ENCODE measurements at regions not wholly inside any gene's neighbourhood (a gene's known extent, or its start where the extent isn't known, plus 50 kb on each side); places are given as distances from the start of the nearest gene placed in this dataset.

- Mint-ChIP-seq H3K27me3 (peaks cover 6% of the 10 kb centered on the region), H3K27ac (no peak overlapping the region), H3K9me3 (no peaks in the 10 kb centered on the region), H3K4me3 (no peak overlapping the region), H3K4me1 (no peaks in the 10 kb centered on the region), H3K36me3 (ENCODE audit: low read depth) (no peaks in the 10 kb centered on the region)
- DNase-seq (no peak), ATAC-seq (no peak)
Measured at GRCh38 chr11:114758627-114759026, 80.3 kb downstream of the NXPE2 start.

GRCh38 chr11:114762408-114762807 is 84.1 kb downstream of the NXPE2 start:
- Mint-ChIP-seq H3K27me3 (peaks cover 10% of the 10 kb centered on the region), H3K4me3 (no peak overlapping the region), H3K4me1 (no peaks in the 10 kb centered on the region), H3K9me3 (no peaks in the 10 kb centered on the region), H3K36me3 (ENCODE audit: low read depth) (no peaks in the 10 kb centered on the region), H3K27ac (no peak overlapping the region)
- ATAC-seq, result no peak
- DNase-seq, result peak; percentile 12

- H3K9me3 Mint-ChIP-seq, result no peaks in the 10 kb centered on the region
- no peak for DNase-seq
- no peak overlapping the region for H3K27ac Mint-ChIP-seq
- no peak for ATAC-seq
- H3K4me1 Mint-ChIP-seq, result no peaks in the 10 kb centered on the region
- H3K4me3 Mint-ChIP-seq, result no peak overlapping the region
- H3K27me3 Mint-ChIP-seq, result peaks cover 10% of the 10 kb centered on the region
- no peaks in the 10 kb centered on the region for H3K36me3 Mint-ChIP-seq (ENCODE audit: low read depth)
Measured at GRCh38 chr11:114764563-114764962, 86.2 kb downstream of the NXPE2 start.

- Mint-ChIP-seq H3K27me3 (peaks cover 9% of the 10 kb centered on the region), H3K4me3 (no peak overlapping the region), H3K36me3 (ENCODE audit: low read depth) (no peaks in the 10 kb centered on the region), H3K9me3 (no peaks in the 10 kb centered on the region), H3K4me1 (no peaks in the 10 kb centered on the region), H3K27ac (no peak overlapping the region)
- DNase-seq (no peak), ATAC-seq (no peak)
Measured at GRCh38 chr11:114771172-114771571, 92.8 kb downstream of the NXPE2 start.

- H3K36me3 Mint-ChIP-seq (ENCODE audit: low read depth), result no peaks in the 10 kb centered on the region
- H3K4me1 Mint-ChIP-seq, result no peaks in the 10 kb centered on the region
- peaks cover 5% of the 10 kb centered on the region for H3K27me3 Mint-ChIP-seq
- DNase-seq (no peak), ATAC-seq (no peak)
- H3K27ac Mint-ChIP-seq, result no peak overlapping the region
- no peak overlapping the region for H3K4me3 Mint-ChIP-seq
- H3K9me3 Mint-ChIP-seq, result no peaks in the 10 kb centered on the region
Measured at GRCh38 chr11:114773541-114774338, 95.4 kb downstream of the NXPE2 start.

- Mint-ChIP-seq H3K4me3 (no peak overlapping the region), H3K9me3 (no peaks in the 10 kb centered on the region), H3K36me3 (ENCODE audit: low read depth) (no peaks in the 10 kb centered on the region), H3K27ac (no peak overlapping the region), H3K4me1 (no peaks in the 10 kb centered on the region), H3K27me3 (peaks cover 5% of the 10 kb centered on the region)
- ATAC-seq, result no peak
- peak; percentile 8 for DNase-seq
Measured at GRCh38 chr11:114774599-114775361, 96.5 kb downstream of the NXPE2 start.

GRCh38 chr11:114775875-114776621 is 97.7 kb downstream of the NXPE2 start:
- no peak overlapping the region for H3K27ac Mint-ChIP-seq
- no peak for ATAC-seq
- H3K4me1 Mint-ChIP-seq, result no peaks in the 10 kb centered on the region
- DNase-seq, result no peak
- no peak overlapping the region for H3K4me3 Mint-ChIP-seq
- peaks cover 5% of the 10 kb centered on the region for H3K27me3 Mint-ChIP-seq
- no peaks in the 10 kb centered on the region for H3K9me3 Mint-ChIP-seq
- no peaks in the 10 kb centered on the region for H3K36me3 Mint-ChIP-seq (ENCODE audit: low read depth)

GRCh38 chr11:114776956-114777355 is 98.6 kb downstream of the NXPE2 start:
- H3K9me3 Mint-ChIP-seq, result no peaks in the 10 kb centered on the region
- H3K4me1 Mint-ChIP-seq, result no peaks in the 10 kb centered on the region
- ATAC-seq, result no peak
- no peaks in the 10 kb centered on the region for H3K36me3 Mint-ChIP-seq (ENCODE audit: low read depth)
- no peak for DNase-seq
- H3K4me3 Mint-ChIP-seq, result no peak overlapping the region
- H3K27ac Mint-ChIP-seq, result no peak overlapping the region
- peaks cover 5% of the 10 kb centered on the region for H3K27me3 Mint-ChIP-seq

- no peak overlapping the region for H3K27ac Mint-ChIP-seq
- no peak overlapping the region for H3K4me3 Mint-ChIP-seq
- no peaks in the 10 kb centered on the region for H3K36me3 Mint-ChIP-seq (ENCODE audit: low read depth)
- no peaks in the 10 kb centered on the region for H3K9me3 Mint-ChIP-seq
- H3K27me3 Mint-ChIP-seq, result no peaks in the 10 kb centered on the region
- no peaks in the 10 kb centered on the region for H3K4me1 Mint-ChIP-seq
- DNase-seq (no peak), ATAC-seq (no peak)
Measured at GRCh38 chr11:114779189-114779588, 100.9 kb downstream of the NXPE2 start.

- no peak overlapping the region for H3K4me3 Mint-ChIP-seq
- ATAC-seq (no peak), DNase-seq (no peak)
- H3K27ac Mint-ChIP-seq, result no peak overlapping the region
- H3K4me1 Mint-ChIP-seq, result no peaks in the 10 kb centered on the region
- no peaks in the 10 kb centered on the region for H3K9me3 Mint-ChIP-seq
- no peaks in the 10 kb centered on the region for H3K36me3 Mint-ChIP-seq (ENCODE audit: low read depth)
- no peaks in the 10 kb centered on the region for H3K27me3 Mint-ChIP-seq
Measured at GRCh38 chr11:114782650-114783310, 104.5 kb downstream of the NXPE2 start.

GRCh38 chr11:114783805-114784204 is 105.5 kb downstream of the NXPE2 start:
- H3K4me1 Mint-ChIP-seq, result no peaks in the 10 kb centered on the region

GRCh38 chr11:114784216-114784615 is 105.9 kb downstream of the NXPE2 start:
- H3K36me3 Mint-ChIP-seq (ENCODE audit: low read depth), result no peaks in the 10 kb centered on the region
- no peak overlapping the region for H3K4me3 Mint-ChIP-seq
- H3K9me3 Mint-ChIP-seq, result no peaks in the 10 kb centered on the region
- no peak overlapping the region for H3K27ac Mint-ChIP-seq
- ATAC-seq (no peak), DNase-seq (no peak)
- no peaks in the 10 kb centered on the region for H3K4me1 Mint-ChIP-seq
- H3K27me3 Mint-ChIP-seq, result no peaks in the 10 kb centered on the region

More at GRCh38 chr11:114783805-114784204, 105.5 kb downstream of the NXPE2 start:
- no peaks in the 10 kb centered on the region for H3K9me3 Mint-ChIP-seq
- no peaks in the 10 kb centered on the region for H3K36me3 Mint-ChIP-seq (ENCODE audit: low read depth)
- H3K27ac Mint-ChIP-seq, result no peak overlapping the region
- H3K4me3 Mint-ChIP-seq, result no peak overlapping the region
- no peak for ATAC-seq
- no peaks in the 10 kb centered on the region for H3K27me3 Mint-ChIP-seq
- DNase-seq, result no peak

GRCh38 chr11:114784891-114785290 is 106.6 kb downstream of the NXPE2 start:
- Mint-ChIP-seq H3K4me3 (no peak overlapping the region), H3K4me1 (no peaks in the 10 kb centered on the region), H3K27me3 (no peaks in the 10 kb centered on the region), H3K9me3 (no peaks in the 10 kb centered on the region), H3K36me3 (ENCODE audit: low read depth) (no peaks in the 10 kb centered on the region), H3K27ac (no peak overlapping the region)
- DNase-seq, result no peak
- no peak for ATAC-seq

- no peaks in the 10 kb centered on the region for H3K4me1 Mint-ChIP-seq
- no peak for DNase-seq
- no peak for ATAC-seq
Measured at GRCh38 chr11:114785820-114786219, 107.5 kb downstream of the NXPE2 start.

More at GRCh38 chr11:114785820-114786219, 107.5 kb downstream of the NXPE2 start:
- Mint-ChIP-seq H3K27ac (no peak overlapping the region), H3K36me3 (ENCODE audit: low read depth) (no peaks in the 10 kb centered on the region), H3K4me3 (no peak overlapping the region), H3K9me3 (no peaks in the 10 kb centered on the region), H3K27me3 (no peaks in the 10 kb centered on the region)

All from activated naive CD8-positive, alpha-beta T cell treated with anti-CD3 and anti-CD28 coated beads, Interleukin-2, amount 50 U/mL, for 24 hours (primary cell).